ENCODE measurements at regions not wholly inside any gene's neighbourhood (a gene's known extent, or its start where the extent isn't known, plus 50 kb on each side); places are given as distances from the start of the nearest gene placed in this dataset.

DNA sequence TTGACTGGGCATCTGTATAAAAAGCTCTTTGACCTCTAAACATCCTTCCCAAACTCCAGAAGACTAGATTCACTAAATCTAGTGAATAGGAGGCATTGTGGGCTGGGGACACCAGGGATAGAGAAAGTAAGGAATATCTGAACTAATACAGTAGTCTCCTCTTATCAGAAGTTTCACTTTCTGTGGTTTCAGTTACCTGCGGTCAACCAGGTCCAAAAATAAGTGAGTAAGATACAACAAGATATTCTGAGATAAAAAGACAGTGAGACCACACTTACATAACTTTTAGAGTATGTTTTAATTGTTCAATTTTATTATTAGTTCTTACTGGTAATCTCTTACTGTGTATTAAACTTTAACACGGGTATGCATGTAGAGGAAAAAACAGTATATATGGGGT is 376.5 kb downstream of the HNRNPD start:
- no peak for FAIRE-seq

GRCh38 chr4:81990898-81991297 is 382.9 kb downstream of the HNRNPD start:
- no peak for FAIRE-seq

DNA sequence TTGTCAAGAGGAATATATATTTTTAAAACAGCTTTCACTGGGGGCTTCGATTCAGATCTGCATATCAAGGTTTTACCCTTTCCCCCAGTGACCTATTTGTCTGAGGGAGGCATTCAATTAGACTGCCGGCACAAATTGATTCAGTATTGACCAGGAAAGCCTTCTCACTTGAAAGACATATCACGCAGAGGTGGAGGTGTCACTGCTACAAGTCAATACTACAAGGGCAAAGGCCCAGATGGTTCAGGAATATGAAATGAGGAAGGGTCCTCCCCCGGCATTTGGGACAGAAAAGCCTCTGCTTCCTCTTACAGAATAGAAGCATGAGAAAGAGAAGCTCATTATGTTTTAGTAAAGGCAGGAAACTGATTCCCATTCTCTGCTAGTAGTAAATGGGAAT is 383.6 kb downstream of the HNRNPD start:
- FAIRE-seq, result no peak

DNA sequence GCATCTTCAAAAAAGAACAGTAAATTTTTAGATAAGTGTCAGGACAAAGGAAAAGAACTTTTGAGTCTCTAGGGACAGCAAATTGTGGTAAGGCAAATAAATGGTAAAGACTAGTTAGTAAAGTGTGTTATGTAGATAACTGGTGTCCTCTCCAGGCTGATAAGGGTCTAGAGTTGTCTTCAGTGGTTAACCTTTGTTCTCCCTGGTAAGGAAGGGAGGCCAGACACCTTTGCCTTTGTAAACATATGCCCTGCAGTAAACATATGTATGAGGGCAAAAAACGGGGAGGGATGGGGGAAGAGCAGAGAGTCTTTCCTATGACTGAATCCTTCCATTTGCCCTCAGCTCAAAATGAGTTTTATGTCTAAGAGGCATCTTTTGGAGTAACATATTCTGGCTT is 384.6 kb downstream of the HNRNPD start:
- no peak for FAIRE-seq

DNA sequence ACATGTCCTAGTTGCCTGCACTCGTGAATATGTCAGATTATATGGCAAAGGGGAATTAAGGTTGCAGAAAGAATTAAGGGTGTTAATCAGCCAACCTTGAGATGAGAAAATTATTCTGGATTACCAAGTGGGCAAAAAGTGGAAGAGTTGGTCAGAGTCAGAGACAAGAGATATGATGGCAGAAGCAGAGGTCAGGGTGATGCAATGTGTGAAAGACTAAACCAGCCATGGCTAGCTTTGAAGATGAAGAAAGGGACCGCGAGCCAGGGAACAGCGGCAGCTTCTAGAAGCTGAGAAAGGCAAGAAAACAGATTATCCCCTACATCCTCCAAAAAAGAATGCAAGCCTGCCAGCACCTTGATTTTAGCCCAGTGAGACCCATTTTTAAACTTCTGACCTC is 385.6 kb downstream of the HNRNPD start:
- FAIRE-seq, result no peak

DNA sequence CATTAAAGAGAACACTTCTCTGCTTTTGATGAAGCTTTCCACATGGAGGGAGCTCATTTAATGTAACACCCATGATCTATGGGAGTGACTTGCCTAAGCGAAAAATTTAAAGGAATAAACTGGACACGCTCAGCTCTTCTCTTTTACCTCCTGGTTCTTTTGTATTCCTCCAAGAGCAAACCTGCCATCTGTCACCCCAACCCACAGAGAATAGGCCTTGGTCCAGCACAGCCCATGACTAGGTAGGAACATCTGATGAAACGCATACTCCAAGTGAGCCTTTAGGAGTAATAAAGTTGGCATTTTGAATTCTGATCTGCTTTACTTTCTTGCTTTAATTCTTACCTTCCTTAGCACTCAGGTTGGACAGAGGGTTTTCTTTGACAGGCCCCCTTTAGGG is 389.0 kb downstream of the HNRNPD start:
- no peak for FAIRE-seq

DNA sequence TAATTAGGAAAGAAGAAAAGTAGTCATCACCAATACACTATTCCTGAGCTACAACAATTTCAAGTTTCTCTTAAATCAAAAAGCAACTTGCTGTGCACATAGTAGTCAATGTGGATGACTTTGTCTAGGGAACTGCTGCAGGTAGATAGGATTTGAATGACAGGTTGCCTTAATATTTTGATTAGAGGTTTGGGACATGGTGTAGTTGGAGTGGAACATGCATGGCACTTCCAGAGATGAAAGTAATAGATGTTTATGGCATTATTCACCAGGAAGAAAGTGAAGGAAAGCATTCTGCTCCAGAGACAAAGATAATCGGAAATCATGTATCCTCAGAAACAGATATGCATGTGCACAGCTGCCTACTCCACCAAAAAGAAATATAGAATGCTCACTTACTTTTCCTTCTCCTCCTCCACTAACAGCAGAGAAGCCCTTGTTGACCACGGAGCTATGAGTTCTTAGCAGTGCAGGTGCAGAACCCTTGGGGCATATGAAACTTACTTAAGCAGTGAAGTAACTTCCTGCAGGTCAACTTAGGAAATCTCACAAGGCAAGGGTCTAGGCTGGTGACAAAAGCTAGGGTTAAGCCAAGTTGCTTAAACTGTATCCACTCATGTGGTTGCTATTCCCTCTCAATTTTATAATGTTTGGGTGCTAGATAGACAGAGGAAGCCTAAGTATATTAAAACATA is 390.8 kb downstream of the HNRNPD start:
- no peak for FAIRE-seq

DNA sequence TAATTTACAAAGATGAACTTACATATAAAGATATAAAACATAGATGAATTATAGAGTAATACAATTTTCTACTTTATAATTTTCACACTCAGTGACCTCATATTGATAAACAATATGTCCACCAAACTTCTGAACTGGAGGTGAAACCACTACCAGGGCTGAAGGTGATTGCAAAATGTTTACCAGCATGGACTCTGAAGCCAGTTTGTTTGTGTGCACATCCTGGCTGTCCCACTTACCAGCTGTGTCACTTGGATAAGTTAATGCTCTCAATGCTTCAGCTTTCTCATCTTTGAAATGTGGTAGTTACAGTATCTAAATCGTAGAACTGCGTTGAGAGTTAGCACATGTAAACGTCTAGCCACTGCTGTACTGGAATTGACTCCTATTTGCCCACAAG is 392.6 kb downstream of the HNRNPD start:
- no peak for FAIRE-seq

- FAIRE-seq, result no peak
These were observed 399.3 kb downstream of the HNRNPD start for GRCh38 chr4:81974523-81974922.

DNA sequence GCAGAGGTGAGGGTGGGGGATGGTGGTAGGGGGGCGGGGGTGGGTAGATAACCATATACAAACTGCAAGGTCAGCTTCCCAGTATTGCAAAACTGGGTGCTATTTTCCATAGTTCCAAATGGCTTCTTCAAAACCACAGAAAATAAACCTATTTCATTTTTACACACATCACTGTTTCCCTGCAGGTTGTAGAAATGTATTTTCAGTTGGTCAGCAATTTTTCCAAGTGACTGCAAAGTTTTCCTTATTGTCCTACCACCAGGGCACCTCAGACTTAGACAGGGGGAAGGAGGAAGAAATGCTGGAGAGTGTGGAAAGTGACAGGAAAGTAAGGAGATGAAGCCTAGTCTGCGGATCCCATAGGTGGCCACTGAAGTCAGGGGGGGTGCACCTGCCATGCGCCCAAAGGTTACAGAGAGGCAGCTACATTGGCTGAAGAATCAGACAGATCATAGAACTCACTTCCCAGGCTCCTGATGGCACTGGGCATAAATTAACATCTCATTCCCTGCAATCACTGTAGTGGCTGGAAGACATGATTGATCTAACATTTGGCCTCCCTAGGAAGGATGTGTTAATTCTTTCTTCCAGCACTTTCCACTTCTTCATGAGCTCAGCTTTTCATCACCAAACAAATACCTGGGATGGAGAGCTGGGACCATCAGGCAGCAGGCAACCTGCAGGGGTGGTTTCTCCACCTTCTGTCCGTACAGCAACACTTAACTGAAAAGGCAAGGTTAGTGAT is 402.0 kb downstream of the HNRNPD start:
- FAIRE-seq, result no peak

DNA sequence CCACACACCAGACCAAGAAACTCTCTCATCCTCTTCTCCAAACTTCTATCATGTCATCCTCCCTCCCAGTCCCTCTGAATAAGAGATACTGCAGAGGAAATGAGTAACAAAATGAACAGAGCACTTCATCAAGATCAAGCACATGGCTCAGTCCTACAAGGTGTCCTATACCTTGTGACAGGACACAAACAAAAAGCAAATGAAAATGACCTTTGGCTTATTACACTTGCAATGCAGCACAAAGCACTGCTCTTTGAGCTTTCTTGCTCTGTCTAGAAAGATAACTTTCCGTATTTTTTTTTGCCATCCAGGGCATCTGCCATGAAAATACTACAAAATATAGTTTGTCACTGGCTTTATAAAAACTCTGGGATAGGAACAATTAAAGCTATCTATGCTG is 402.7 kb downstream of the HNRNPD start:
- FAIRE-seq, result no peak

- no peak for FAIRE-seq
These were observed 403.3 kb downstream of the HNRNPD start for GRCh38 chr4:81970454-81970853.

DNA sequence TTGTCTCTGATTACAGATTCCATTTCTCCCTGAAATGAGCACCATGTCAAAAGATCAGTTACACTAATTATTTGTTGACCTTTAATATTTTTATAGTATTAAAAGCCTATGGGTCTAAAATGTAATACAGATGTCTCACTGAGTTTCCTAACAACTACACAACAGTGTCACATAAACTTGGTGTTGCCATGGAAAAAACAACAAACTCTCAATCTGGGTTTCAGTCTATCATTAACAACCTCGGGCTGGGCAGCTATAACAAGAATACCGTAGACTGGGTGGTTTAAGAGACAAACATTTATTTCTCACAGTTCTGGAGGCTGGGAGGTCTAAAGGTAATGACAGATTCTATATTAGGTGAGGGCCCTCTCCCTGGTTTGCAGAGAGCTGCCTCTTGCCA is 407.1 kb downstream of the HNRNPD start:
- FAIRE-seq, result no peak

DNA sequence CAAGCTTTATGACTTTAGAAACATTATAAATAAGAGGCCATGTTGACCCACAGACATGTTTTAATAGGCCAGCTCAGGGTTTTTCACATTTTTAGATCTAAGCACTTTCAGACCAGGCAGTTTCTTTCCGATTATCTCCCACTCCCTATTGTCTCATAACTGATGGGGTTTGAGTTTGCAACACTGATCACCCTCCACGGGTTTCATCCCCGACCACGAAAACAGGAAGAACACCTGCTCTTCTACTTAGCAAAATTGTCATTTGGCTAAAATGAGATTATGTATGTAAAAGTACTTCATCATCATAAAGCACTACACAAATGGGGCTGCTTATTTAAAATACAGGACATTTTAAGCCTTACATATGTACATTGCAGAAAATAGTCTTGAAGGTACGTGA is 407.9 kb downstream of the HNRNPD start:
- FAIRE-seq, result no peak

- FAIRE-seq, result no peak
These were observed 408.3 kb downstream of the HNRNPD start for GRCh38 chr4:81965454-81965853.

- FAIRE-seq, result no peak
These were observed 410.1 kb downstream of the HNRNPD start for GRCh38 chr4:81963763-81964020.

GRCh38 chr4:81963015-81963762 is 410.6 kb downstream of the HNRNPD start:
- no peak for FAIRE-seq

DNA sequence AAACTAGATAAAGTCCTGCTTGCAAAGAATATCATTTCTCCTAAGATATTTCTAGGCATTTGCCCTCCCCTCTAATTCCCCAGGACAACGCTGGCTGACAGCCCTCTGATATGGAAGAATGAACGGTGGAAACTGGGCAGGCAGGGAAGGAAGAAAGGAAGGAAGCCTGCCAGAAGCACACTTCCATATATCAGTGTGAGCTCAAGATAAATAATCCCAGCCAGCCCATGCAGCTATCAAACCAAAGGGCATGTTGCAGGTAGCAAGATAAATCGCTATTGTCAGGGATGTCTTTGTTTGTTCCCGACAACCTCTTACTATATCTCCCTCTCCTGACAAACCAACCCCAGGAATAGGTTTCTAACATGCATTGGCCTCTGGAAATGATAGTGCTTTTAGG is 412.8 kb downstream of the HNRNPD start:
- FAIRE-seq, result no peak

DNA sequence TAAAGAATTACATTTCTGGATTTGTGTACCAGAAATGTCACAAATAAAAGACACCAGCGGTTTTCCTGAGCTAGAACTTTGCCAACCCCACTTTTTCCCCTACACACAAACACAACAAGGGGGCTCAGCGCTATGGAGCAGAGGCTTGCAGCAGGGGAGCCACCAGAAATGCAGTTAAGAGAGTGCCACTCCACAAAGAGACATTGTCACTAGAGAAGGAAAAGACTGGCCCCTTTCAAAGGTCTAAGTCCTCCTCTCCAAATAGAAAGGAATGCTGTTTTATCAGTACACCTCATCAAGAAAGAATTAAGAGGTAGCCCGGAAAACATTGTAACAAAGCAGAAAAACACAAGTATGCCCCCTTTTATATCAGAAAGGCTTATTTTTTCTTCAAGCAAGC is 419.5 kb downstream of the HNRNPD start:
- FAIRE-seq, result no peak

DNA sequence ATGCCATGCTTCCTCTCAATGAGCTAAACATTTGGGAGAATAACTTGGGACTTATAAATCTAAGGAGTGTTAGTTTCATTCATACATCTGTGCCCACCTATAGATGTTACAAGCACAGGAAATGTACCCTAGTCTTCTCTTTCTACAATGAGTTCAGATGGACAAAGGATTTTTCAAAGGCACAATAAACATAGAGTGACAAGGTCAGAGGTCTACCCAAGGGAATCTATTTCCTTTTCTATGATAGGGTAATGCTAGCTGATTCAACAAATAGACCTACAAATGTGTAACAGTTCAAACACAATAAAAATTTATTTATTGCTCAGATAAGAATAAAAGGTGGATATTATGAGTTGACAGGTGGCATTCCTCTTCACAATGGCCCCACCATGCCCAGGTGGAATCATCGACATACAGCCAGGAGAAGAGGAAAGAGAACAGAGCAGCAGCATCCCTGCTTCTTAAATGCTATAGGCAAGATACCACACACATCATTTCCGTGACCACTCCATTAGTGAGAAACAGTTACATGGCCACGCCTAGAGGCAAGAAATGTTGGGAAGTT is 421.8 kb downstream of the HNRNPD start:
- no peak for FAIRE-seq

DNA sequence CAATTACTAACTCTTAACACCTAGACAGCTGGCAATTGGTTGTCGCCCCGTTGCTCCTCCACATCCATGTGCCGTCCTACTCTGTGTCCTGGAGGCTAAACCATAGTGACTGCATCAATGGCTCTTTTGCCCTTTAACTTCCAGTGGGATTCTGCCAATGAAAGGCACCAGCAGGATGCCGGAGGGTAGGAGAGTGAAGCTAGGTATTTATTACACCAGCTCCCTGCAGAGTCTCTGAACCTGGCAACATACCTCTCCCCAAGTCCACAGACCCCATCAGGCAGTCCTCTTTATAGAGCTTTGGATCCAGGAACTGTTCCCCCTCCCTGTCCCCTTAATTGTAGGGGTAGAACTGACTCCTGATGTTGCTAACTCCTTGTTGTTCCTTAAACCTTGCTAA is 426.8 kb downstream of the HNRNPD start:
- FAIRE-seq, result no peak

- FAIRE-seq, result no peak
These were observed 443.1 kb downstream of the HNRNPD start for GRCh38 chr4:81930506-81931238.

- no peak for FAIRE-seq
These were observed 450.7 kb downstream of the HNRNPD start for GRCh38 chr4:81923140-81923539.

All from endometrium (tissue), 2 donors.